GM18861 (cell line): ENCODE measurements at regions not wholly inside any gene's neighbourhood (a gene's known extent, or its start where the extent isn't known, plus 50 kb on each side); places are given as distances from the start of the nearest gene placed in this dataset.
"Not testable (repeated sequence)": the region's sequence is repeated elsewhere in the genome, so short reads cannot be mapped to it uniquely, and the experiment has no call there.

Experiments
- ATAC-seq: cut with Tn5 transposase; IDR thresholded peaks from one replicate; pipeline ENCODE4 v1.9.1; 2021; ENCODE audit not compliant: unreplicated experiment

GRCh38 chr7:34385384-34385783 is 272.6 kb upstream of the NPSR1 start:
- ATAC-seq, result no peak

GRCh38 chr7:34389332-34390078 is 268.5 kb upstream of the NPSR1 start:
- no peak for ATAC-seq

GRCh38 chr7:34390103-34390502 is 267.9 kb upstream of the NPSR1 start:
- ATAC-seq, result no peak

- ATAC-seq, result no peak
These were observed 265.0 kb upstream of the NPSR1 start for GRCh38 chr7:34392972-34393371.

- no peak for ATAC-seq
These were observed 261.5 kb upstream of the NPSR1 start for GRCh38 chr7:34396437-34397064.

- ATAC-seq, result no peak
These were observed 256.2 kb upstream of the NPSR1 start for GRCh38 chr7:34401776-34402175.

GRCh38 chr7:34406848-34407530 is 251.0 kb upstream of the NPSR1 start:
- ATAC-seq, result no peak

GRCh38 chr7:34407586-34407985 is 250.4 kb upstream of the NPSR1 start:
- no peak for ATAC-seq

- no peak for ATAC-seq
These were observed 240.2 kb upstream of the NPSR1 start for GRCh38 chr7:34417781-34418180.

- ATAC-seq, result no peak
These were observed 236.5 kb upstream of the NPSR1 start for GRCh38 chr7:34421526-34421925.

- ATAC-seq, result no peak
These were observed 232.8 kb upstream of the NPSR1 start for GRCh38 chr7:34425194-34425593.

- ATAC-seq, result no peak
These were observed 232.2 kb upstream of the NPSR1 start for GRCh38 chr7:34425631-34426384.

- ATAC-seq, result no peak
These were observed 227.6 kb upstream of the NPSR1 start for GRCh38 chr7:34430456-34430855.

GRCh38 chr7:34438436-34438835 is 219.6 kb upstream of the NPSR1 start:
- no peak for ATAC-seq

- no peak for ATAC-seq
These were observed 212.4 kb upstream of the NPSR1 start for GRCh38 chr7:34445653-34446052.

- not testable (repeated sequence) for ATAC-seq
These were observed 209.5 kb upstream of the NPSR1 start for GRCh38 chr7:34448531-34448930.

GRCh38 chr7:34449765-34450164 is 208.3 kb upstream of the NPSR1 start:
- no peak for ATAC-seq

- no peak for ATAC-seq
These were observed 206.8 kb upstream of the NPSR1 start for GRCh38 chr7:34451183-34451582.

- ATAC-seq, result no peak
These were observed 206.1 kb upstream of the NPSR1 start for GRCh38 chr7:34451923-34452322.

- ATAC-seq, result no peak
These were observed 205.7 kb upstream of the NPSR1 start for GRCh38 chr7:34452363-34452762.

- no peak for ATAC-seq
These were observed 204.9 kb upstream of the NPSR1 start for GRCh38 chr7:34453150-34453549.
